ENCODE measurements at regions not wholly inside any gene's neighbourhood (a gene's known extent, or its start where the extent isn't known, plus 50 kb on each side); places are given as distances from the start of the nearest gene placed in this dataset.
A peak's percentile ranks its signal among the peaks of the same experiment; 100 is the strongest.

GRCh38 chr14:34931206-34931605, 51.6 kb upstream of the SRP54 start:
- no peak for DNase-seq (ENCODE audit: low spot score)
- no peak for TF ChIP-seq CTCF (conservative IDR thresholded peaks at IDR 0.05; ENCODE audit: low read depth)
- ChIA-PET CTCF (interaction anchor here (0.6 kb wide), 1 partner anchor 518 kb away, joined by 5 read pairs; no protein-coding TSS in a partner anchor), POLR2A (ENCODE audit: low non-redundant PET) (no interaction called here)
- no peak overlapping the region for H3K27ac ChIP-seq

DNA sequence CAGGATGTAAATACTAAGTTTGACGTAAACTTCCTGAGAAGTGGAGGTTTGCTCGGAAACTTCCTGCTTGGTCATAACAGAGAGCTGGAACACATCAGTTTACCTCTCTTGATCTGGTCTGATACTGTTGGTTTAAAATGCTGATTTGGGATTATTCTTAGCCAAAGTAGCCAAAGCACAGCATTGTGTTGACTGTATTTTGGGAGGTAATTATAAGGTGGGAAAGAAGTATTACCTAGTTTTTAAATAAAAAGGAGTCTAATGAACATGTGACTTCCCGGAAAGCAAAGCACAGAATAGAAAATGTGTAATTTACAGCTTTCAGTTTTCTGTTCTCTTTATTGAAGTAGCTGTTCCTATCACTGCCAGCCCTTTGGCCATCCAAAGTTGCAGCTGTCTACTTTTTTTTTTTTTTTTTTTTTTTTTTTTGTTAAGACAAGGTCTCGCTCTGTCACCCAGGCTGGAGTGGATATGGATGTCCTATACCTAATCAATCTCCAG, 52.2 kb upstream of the SRP54 start:
- H3K27ac ChIP-seq, result no peak overlapping the region

GRCh38 chr14:34926552-34926951, 51.4 kb upstream of the BAZ1A start:
- ChIA-PET CTCF (no interaction called here), POLR2A (ENCODE audit: low non-redundant PET) (interaction anchor here (0.6 kb wide), 1 partner anchor 18 kb away, joined by 3 read pairs; no protein-coding TSS in a partner anchor)
- H3K27ac ChIP-seq, result no peak overlapping the region
- TF ChIP-seq CTCF (conservative IDR thresholded peaks at IDR 0.05; ENCODE audit: low read depth), result no peak
- DNase-seq (ENCODE audit: low spot score), result peak; percentile 17

More for the DNA sequence above, 52.2 kb upstream of the SRP54 start:
- no peak for DNase-seq (ENCODE audit: low spot score)
- ChIA-PET CTCF (interaction anchor here (0.6 kb wide), 3 partner anchors 49 to 519 kb away, joined by 3 to 5 read pairs (median 5); no protein-coding TSS in a partner anchor), POLR2A (ENCODE audit: low non-redundant PET) (no interaction called here)
- TF ChIP-seq CTCF (conservative IDR thresholded peaks at IDR 0.05; ENCODE audit: low read depth), result no peak

All from RWPE1 (cell line).